HG02623 (cell line): ENCODE measurements at regions not wholly inside any gene's neighbourhood (a gene's known extent, or its start where the extent isn't known, plus 50 kb on each side); places are given as distances from the start of the nearest gene placed in this dataset.
"Not testable (repeated sequence)": the region's sequence is repeated elsewhere in the genome, so short reads cannot be mapped to it uniquely, and the experiment has no call there.

ENCODE experiments used
- ATAC-seq: cut with Tn5 transposase; IDR thresholded peaks from one replicate; pipeline ENCODE4 v1.9.1; 2021; ENCODE audit warnings: moderate library complexity; ENCODE audit not compliant: unreplicated experiment

DNA sequence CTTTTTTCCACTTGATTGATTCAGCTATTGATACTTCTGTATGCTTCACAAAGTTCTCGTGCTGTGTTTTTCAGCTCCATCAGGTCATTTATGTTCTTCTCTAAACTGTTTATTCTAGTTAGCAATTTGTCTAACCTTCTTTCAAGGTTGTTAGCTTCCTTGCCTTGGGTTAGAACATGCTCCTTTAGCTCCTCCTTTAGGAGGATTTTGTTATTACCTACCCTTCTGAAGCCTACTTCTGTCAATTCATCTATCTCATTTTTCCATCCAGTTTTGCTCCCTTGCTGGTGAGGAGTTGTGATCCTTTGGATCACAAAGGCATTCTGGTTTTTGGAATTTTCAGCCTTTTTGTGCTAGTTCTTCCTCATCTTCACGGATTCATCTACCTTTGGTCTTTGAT, 344.7 kb upstream of the CLEC14A start:
- ATAC-seq = not testable (repeated sequence)

DNA sequence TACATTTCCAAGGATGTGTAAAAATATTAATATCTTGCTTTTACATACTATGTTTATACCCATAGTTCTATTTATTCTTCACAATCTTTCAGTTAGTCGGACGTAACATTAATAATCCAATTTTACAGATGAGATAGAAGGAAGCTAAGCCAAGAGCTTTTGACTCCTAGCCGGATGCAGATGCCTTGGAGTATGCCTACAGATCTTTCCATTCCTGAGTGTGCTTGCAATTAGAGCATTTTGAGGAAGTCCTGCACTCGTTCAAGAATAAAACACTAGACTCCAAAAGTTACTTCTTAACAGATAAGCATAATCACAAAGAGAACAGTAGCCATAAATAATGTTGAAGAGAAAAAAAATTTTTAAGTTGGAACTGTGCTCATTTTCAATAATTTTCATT, 337.6 kb upstream of the CLEC14A start:
- no peak for ATAC-seq

DNA sequence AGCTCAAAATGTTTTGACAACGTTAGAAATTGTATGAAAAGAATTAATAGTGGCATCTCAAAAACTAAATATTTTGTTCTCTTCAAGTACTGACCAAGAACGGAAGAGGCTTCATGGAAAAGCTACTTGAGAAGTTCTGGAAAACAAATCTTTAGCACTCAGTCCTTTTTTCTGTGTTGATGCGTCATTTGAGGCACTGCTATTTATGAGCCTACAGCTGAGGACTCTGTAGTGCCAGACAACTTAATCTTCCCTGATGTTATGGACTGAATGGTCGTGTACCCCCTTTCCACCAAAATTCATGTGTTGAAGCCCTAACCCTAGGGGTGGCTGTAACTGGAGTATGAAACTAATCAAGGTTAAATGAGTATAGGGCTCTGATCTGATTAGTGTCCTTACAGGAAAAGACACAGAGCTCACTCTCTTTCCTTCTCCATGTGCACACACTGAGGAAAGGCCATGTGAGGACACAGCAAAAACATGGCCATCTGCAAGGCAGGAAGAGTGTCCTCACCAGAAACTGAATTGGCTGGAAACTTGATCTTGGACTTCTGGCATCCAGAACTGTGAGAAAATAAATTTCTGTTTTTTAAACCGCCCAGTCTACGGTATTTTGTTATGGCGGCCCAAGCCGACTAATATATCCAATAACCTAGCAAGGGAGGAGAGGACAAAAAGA, 337.0 kb upstream of the CLEC14A start:
- no peak for ATAC-seq

DNA sequence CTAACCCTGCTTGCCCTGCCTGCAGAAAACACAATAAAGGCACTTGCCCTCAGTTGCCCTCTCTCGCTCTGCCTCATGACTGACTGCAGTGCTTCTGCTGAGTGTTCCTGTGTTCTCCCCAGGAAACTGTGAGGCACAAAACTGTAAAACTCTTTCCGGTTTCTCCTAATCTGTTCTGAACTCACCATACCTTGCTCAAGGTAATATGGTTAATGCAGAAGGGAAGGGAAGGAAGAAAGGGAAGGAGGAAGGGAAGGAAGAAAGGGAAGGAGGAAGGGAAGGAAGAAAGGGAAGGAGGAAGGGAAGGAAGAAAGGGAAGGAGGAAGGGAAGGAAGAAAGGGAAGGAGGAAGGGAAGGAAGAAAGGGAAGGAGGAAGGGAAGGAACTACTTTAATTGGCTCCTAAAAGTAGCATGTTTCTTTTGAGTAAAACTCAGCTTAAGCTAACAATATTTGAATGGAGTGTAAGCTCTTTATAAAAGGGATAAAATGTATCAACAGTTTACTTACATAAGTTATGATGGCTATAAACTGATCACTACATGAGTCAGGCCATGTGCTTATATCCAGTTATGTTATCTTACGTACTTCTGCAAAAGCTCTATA, 334.0 kb upstream of the CLEC14A start:
- no peak for ATAC-seq

DNA sequence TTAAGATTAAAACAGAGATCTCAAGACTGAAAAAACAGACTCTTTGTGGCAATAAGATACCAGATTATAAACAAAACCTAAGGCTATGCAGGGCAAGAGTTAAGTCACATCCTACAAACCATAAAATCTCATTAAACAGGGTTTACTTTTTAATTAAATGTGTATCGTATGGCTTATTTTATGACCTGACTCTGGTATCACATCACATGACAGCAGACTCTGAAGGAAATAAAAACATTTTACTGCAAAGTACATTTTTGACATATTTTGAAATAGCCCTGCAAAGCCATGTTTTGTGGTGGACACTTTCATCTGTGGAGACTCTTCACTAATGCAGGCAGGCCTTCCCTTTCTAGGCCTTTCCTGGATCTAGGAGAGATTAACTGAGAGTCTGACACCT, 327.6 kb upstream of the CLEC14A start:
- ATAC-seq = no peak

DNA sequence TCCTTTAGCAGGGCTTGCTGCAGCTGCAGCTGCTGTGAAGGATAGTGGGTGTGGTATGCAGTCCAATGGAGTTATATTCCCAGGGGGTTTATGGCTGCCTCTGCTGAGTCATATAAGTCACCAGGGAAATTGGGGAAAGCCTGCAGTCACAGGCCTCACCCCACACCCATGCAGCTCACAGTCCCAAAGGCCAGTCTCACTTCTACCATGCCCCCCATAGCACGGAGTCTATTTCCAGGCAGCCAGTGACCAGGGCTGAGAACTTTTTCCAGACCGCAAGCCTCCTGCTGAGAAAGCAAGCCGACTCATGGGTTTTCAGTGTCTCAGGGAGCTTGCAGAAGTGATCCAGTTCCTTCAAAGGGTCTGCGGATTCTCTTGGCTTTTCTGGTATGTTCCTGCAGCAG, 322.4 kb upstream of the CLEC14A start:
- no peak for ATAC-seq

DNA sequence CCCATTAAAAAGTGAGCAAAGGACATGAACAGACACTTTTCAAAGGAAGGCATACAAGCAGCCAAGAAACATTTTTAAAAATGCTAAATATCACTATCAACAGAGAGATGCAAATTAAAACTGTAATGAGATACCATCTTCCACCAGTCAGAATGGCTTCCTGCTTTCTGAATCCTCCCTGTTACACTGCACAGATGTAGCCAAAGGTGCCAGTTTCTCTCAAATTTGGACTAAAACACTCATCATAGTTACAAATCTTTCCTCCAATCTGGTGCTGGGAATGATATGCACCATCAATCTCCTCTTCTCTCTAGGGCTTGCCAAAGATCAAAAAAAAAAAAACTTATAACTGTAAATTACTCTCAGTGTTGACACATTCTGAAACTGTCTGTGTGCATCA, 311.8 kb upstream of the CLEC14A start:
- no peak for ATAC-seq

DNA sequence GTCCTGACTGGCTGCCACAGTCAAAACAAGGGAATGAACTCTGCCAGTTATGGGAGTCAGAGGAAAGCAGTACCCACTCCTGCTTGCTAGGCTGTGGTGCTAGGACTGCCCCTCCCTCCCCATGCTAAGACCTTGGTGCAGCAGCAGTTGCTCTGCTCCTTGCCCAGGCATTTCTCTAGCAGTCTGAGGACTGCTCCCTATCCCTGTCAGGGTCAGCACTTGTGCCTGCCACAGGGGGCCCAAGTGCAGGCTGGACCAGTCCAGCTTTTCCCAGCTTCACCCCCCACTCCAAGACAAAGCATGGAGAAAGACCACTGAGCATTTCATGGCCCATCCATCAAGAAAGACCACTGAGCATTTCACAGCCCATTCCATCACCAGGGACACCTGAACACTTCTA, 305.8 kb upstream of the CLEC14A start:
- ATAC-seq = no peak

DNA sequence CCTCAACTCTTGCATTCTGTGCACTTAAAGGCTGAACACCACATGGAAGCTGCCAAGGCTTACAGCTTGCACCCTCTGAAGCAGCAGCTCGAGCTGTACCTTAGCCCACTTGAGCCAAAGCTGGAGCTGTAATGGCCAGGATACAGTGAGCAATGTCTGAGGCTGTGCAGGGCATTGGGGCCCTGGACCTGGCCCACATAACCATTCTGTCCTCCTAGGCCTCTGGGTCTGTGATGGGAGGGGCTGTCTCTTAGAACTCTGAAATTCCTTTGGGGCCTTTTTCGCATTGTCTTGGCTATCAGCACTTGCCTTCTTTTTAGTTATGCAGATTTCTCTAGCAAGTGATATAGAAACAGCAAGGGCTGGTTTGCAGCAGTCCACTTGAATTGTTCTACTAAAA, 303.8 kb upstream of the CLEC14A start:
- ATAC-seq = no peak

DNA sequence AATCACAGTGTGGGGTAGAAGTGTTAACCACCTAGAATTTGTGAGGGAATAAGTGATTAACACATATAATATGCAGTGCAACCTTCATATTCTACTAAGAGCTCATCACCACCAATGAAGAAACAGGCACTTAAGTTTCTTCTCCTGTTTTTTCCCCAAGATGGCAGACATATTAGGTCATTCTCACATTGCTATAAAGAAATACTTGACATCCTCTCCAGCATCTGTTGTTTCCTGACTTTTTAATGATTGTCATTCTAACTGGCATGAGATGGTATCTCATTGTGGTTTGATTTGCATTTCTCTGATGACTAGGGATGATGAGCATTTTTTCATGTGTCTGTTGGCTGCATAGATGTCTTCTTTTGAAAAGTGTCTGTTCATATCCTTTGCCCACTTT, 301.5 kb upstream of the CLEC14A start:
- not testable (repeated sequence) for ATAC-seq

DNA sequence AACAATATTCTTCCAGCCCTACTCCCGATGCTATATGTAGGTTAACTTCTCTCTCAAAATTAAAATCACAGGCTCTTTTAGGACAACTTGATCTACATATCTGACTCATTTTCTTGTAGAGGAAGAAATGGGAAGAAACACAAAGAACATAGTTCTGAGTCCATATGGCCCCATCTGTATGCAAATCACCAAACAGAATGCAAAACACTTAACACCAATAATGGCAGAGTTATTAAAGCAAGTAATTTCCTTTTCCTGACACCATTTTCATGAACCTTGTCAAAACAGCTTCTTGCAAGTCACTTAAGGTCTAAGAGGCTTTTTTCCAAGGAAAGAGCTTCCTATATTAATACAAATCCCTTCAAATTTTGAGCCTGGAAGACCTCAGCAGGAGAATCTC, 300.4 kb upstream of the CLEC14A start:
- ATAC-seq = no peak

DNA sequence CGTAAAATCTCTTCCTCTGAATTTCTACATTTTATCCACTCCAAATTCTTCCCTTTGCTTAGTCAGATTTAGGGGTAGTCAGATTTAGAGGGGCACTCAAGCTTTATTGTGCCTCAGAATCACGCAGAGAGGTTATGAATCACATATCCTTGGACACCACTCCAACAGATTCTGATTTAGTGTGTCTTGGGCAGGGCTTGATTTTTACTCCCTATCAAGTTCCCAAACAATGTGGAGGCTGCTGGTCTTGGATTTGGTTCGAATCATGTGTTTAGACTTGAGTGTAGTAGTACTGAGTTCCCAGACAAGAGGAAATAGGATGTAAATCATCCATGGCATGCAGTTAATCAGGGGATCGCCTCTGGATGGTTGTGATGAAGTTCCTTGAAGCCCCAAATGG, 298.1 kb upstream of the CLEC14A start:
- ATAC-seq = no peak

DNA sequence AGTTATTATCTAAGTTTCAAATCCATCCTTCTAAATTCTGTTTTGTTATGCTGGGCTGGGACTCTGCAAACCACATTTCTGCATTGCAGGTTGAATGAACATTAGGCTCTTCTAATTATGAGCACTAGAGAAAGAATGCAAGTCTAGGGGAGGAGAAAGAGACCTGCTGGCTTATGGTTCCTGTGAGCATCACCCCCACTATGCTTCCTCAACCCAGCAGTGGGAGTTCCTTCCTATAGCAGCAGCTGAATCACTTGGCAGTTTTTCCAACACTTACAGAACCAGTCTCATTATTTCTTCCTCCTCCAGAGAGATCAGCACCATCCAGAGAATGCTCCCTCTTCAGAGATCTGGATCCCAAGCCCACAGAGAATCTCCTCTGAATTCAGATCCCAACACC, 297.7 kb upstream of the CLEC14A start:
- ATAC-seq = no peak

DNA sequence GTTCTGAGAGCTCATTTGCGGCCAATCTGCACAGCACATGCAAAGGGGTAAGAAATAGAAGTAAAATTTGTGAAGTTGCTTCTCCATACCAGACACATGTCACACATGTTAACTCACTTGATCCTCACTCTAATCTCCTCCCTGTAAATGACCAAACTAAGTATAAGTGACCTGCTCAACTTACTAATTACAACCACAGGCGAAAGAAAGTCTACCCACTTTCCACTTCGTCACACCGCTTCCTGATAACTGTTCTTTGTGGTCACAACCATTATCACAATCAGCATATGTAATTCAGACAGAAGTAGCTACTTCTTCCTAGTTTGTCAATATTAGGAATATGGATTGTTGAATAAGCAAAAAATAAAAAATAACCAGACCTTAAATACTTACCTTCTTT, 293.7 kb upstream of the CLEC14A start:
- ATAC-seq = no peak

DNA sequence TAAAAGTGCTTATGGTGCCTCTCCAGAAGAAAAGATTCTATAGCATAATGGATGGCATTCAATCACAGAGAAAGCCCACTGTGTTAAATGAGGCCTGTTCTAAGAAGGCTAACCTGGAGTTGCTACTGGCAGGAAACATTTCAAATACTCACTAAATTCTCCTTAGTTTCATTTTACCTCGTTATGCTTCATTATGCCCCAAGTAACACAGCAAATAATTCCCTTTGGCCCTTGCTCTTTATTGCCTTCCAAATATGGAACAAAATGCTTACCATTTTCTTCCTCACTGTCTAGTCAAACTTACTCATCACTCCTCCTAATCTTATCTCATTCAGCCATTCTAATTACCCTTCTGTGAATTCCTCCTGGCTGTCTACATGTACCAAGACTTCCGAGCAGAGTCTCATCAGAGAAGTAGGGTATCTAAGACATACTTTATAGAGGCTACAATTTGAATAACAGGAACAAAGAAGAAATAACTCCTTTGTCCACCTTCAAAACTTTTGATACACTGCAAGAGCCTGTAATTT, 292.1 kb upstream of the CLEC14A start:
- no peak for ATAC-seq

DNA sequence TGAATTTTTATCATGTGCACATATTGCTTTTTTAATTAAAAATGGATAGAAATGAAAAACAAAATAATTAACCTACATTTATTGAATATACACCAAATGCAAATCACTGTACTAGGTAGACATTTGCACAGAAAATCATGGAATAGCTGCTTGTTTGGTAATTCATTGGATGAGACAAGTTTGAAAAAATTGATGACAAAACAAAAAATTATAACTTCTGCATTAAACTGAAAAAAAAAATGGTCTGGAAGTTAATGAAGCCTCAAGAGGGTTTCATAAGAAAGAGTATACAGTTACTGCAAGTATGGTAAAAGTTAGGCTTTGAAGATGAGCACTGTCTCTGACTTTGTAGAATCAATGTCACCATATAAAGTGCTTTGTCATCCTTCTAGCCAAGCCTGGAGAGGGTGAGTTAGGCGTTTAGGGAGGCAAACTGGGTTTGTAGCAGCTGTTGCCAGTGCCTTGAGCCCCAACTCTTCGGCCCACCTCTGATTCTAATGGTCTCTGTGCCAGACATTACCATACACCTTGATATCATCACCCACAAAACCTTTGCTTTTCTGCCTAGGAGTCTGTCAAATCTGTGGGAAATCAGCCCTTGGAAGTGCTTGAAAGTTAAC, 291.1 kb upstream of the CLEC14A start:
- ATAC-seq = no peak

DNA sequence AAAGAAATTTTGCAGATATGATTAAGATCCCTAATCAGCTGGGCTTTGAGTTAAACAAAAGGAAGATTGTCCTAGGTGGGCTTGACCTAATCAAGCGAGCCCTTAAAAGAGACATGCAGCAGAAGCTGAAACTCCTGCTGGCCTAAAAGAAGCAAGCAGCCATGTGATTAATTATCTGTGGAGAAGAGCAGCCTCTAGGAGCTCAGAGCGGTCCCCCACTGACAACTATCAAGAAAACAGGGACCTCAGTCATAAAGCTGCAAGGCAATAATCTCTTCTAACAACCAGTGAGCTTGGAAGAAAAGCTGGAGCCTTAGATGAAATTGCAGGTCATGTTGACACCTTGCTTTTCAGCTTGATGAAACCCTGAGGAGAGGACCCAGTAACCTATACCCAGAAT, 288.9 kb upstream of the CLEC14A start:
- no peak for ATAC-seq

DNA sequence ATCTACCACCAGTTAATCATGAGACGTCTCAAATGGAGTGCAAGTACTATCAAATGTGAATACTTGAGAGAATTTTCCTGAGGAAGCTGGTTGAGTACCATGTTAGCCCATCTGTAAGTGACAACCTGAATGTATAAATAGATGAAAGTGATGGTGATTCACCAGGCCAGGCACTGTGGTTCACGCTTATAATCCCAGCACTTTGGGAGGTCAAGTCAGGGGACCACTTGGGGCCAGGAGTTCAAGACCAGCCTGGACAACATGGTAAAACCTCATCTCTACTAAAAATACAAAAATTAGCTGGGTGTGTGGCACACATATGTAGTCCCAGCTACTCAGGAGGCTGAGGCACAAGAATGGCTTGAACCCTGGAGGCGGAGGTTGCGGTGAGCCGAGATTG, 288.0 kb upstream of the CLEC14A start:
- ATAC-seq = not testable (repeated sequence)

DNA sequence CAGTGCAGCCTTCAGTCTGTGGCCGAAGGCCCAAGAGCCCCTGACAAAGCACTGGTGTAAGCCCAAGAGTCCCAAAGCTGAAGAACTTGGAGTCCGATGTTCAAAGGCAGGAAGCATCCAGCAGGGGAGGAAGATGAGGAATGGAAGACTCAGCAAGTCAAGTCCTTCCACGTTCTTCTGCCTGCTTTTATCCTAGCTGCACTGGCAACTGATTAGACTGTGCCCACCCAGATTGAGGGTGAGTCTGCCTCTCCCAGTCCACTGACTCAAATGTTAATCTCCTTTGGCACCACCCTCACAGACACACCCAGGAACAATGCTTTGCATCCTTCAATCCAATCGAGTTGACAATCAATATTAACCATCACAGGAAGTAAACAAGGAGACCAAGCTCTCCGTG, 282.2 kb upstream of the CLEC14A start:
- not testable (repeated sequence) for ATAC-seq

DNA sequence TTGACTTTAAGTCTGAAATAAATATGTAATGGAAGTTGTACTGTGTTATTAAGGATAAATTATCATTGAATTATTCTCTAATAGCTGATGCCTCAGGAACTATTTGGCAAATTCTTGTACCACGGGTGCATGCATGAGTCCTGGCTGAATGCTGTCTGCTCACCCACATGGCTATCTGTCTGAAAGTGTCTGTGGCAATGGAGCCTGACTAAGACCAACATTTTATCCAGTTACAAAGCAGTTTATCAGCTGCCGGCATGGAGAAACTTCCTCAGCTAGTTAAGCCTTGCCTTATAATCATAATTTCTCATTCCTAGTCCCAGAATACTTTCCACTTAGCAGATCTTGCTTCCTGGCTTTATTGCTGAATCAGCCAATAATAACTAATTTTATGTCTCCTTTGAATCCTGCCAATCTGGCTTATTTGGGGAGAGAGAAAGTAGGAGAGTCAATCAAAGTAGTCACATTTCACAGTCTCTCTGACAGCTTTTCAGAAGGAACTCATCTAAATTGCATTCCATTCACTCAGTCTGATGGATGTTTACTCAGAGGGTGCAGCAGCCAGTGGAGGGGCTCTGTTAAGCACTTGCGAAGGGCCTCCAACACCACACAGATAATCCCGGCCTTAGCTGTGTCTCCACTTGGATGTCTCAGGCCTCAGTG, 280.6 kb upstream of the CLEC14A start:
- no peak for ATAC-seq

DNA sequence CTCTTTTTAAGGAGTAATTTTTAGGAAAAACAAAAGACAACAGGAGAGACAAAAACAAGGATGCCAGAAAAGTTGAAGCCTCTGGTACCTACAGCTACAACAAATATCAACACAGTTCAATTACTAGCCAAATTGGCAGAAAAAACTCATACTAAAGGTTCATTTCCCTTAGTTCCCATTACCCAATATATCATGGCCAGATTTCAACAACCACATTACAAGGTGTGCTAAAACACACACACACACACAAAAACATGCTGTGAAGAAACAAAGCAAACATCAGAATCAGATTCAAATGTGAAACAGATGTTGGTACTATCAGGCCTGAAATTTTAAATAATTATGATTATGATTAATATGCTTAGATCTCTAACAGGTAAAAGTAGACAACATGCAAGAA, 272.7 kb upstream of the CLEC14A start:
- ATAC-seq = no peak

DNA sequence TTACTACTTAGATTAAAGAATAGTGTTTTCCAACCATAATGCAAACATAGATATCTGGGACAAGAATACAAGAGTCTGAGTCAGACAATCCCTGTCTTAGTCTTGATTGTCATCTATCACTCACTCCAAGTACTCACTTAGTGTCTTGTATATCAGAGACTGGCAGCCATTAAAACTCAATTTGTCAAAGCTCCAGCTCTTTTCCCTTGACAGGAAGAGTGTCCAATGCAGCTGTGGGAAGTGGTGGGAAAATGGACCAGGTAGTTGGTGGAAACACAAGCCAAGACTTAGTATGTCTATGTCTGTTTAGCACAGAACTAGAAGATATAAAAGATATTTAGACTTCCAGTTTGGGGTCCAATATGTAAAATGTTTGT, 271.6 kb upstream of the CLEC14A start:
- ATAC-seq = no peak
